NCI-H524 treated with DMSO at 0.1 percent for 48 hours (cell line): ENCODE measurements at regions not wholly inside any gene's neighbourhood (a gene's known extent, or its start where the extent isn't known, plus 50 kb on each side); places are given as distances from the start of the nearest gene placed in this dataset.

Source experiments
- DNase-seq: peaks from one replicate; lab custom pipeline; 2025; lab: John Stamatoyannopoulos, UW

DNA sequence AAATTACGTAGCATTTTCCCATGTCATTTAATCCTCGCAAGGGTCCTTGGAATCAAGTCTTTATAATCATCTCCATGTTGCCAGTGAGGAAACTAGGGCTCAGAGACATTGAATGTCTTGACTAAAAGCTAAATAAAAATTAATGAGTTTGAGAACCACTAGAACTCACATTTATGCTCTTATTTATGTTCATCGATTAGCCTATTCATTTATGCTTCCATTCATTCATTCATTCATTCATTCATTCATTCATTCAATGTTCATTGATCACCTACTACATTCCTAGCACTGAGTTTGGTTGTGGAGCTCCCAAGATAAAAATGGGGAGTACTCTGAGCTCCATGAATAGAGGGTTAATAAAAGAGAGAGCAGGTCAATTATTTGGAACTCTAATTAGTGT, 59.7 kb downstream of the KCNA1 start:
- no peak for DNase-seq

GRCh38 chr12:4974217-4974616, 64.5 kb downstream of the KCNA1 start:
- DNase-seq: peak; percentile 16

- DNase-seq: no peak
These were observed 65.9 kb downstream of the KCNA1 start for GRCh38 chr12:4975574-4975973.

DNA sequence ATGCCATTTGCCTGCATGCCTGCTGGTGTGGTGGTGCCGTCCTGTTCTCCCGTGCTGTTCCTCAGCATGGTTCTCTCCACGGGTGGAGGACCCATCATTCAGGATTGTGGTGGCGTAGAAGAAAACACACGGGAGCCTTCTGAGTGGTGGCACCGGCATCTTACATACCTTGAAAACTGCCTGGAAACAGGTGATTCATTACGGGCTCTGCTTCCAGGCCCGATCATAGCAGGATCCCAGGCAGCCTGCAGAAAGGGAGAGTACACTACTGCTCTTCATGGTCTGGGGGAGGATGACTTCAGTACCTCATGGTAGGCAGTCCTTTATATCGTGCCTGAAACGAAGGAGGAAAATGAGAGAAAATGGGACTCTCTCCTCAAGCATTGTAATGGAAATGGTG, 66.6 kb upstream of the KCNA5 start:
- no peak for DNase-seq

DNA sequence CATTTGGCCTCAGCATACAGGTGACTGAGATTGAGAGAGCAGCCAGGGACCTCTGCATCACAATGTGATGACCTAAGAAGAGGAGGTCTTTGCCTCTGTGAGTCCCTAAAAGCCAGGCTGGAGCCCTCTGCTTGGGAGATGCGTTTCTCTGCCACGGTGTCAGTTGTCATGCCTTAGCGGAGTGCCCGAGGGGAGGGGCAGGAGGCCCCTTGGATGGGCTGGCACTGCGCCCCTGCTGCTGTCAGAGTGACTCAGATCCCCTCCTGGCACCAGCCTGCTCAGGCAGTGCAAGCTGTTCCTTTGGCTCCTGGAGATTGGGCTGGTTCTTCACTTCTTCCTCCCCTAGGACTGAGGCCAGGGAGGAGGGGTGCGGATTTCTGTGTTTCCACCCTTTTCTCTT, 64.9 kb upstream of the KCNA5 start:
- no peak for DNase-seq

DNA sequence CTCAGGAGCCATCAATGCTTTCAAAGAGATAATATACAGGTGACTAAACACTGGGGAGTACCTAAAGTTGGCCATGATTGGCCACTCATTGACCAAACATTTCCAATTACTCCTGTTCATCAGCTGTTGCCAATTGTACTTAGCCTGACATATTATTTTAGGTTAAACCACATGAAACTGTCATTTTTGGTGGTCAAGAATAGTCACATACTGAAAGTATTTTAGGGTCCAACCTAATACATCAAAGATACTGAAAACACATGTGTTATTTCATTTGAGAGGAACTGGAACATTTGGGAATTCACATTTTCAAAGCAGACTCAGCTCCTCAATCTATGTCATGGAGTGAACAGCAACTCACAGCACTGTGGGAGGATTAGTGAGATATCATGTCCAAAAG, 63.9 kb upstream of the KCNA5 start:
- DNase-seq: no peak

- no peak for DNase-seq
These were observed 59.3 kb upstream of the KCNA5 start for GRCh38 chr12:4984344-4984743.

- no peak for DNase-seq
These were observed 58.7 kb upstream of the KCNA5 start for GRCh38 chr12:4984971-4985370.

DNA sequence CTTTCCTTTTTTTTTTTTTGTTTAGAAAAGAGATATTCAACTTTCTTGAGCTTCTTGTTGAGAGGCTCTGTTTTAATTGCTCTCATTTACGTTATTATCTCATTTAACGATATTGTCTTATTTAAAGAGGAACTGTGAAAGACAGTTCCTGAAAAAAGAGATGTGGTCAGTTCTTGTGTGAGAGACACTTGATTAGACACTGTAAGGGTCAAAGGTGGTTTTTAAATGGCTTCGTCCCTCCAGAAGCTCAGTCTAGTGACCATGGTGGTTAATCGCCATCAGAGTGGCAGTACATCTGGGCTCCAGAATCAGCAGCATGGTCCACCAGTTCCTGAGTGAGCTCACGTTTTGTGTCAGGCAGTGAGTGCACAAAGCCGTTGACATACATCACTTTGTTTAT, 57.9 kb upstream of the KCNA5 start:
- no peak for DNase-seq

- no peak for DNase-seq
These were observed 56.3 kb upstream of the KCNA5 start for GRCh38 chr12:4987076-4988046.

DNA sequence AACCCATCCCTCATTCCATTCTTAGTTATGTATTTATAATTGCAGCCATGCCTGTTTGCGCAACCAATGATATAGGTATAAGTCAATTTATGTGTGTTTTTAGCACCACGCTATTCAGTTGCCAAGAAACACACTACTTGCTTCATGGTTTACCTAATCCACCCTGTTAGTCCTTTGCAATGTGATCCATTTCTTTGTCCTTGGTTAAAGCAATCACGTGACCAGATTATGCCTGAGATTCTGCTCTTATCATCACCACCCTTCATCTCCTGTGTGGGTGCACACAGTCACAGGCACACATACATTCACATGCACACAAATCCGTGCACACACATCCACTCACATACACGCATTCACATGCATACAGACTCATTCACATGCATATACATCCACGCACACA, 52.3 kb upstream of the KCNA5 start:
- no peak for DNase-seq

DNA sequence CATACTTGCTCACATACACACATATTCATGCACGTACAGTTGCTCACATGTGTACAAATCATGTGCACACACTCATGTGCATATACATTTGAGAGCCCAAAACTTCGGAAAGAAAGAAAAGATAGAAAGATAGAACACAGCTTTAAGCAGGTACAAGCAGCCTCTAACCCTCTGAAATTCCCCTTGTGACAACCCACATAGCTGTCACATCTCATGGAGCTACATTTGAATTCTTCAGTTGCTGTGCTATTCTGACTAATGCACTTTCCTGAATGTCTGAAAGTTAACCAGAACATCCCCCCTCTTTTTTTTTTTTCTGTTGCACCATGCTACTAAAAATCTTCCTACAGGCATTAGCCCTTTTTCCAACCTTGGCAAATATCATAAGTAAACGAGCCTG, 51.9 kb upstream of the KCNA5 start:
- no peak for DNase-seq

DNA sequence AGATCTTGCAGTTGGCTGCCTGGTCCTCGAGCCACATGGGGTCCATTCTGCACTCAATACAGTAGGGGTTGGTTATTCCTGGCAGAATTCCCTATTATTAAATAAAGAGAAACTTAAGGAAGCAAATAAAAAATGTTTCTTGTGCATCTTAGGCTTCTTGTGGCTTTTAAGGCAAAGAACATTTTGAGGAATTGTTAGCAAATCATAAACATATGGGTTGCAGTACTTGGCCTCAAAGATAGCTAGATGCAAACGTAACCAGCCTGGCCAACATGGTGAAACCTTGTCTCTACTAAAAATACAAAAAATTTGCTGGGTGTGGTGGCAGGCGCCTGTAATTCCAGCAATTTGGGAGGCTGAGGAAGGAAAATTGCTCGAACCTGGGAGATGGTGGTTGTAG, 50.8 kb upstream of the KCNA5 start:
- DNase-seq: no peak
